HepG2 (cell line): ENCODE measurements at regions not wholly inside any gene's neighbourhood (a gene's known extent, or its start where the extent isn't known, plus 50 kb on each side); places are given as distances from the start of the nearest gene placed in this dataset.

Experiments used
- FOXJ3 ChIP-seq: sonication (generic); formaldehyde crosslinking; IDR thresholded peaks from 2 replicates; pipeline ENCODE4 v1.4.0; 2020; ENCODE audit warnings: missing genetic modification reagents, mild to moderate bottlenecking, borderline replicate concordance
- NFIC ChIP-seq: IDR thresholded peaks from 2 replicates; pipeline ENCODE4 v1.6.1; 2012; ENCODE audit warnings: mild to moderate bottlenecking, low read length, inconsistent platforms
- NR2C2 ChIP-seq: sonication (generic); formaldehyde crosslinking; IDR thresholded peaks from 2 replicates; pipeline ENCODE4 v1.4.0; 2020; ENCODE audit warnings: missing genetic modification reagents, mild to moderate bottlenecking, moderate library complexity, borderline replicate concordance
- POLR2AphosphoS5 ChIP-seq: IDR thresholded peaks from 2 replicates; pipeline ENCODE4 v1.6.1; 2012; ENCODE audit warnings: low read depth, low read length
- UBTF ChIP-seq: sonication (generic); formaldehyde crosslinking; IDR thresholded peaks from 2 replicates; pipeline ENCODE4 v1.4.0; 2020; ENCODE audit warnings: mild to moderate bottlenecking, missing genetic modification reagents
- ZNF773 ChIP-seq: sonication (generic); formaldehyde crosslinking; IDR thresholded peaks from 2 replicates; pipeline ENCODE4 v1.4.0; 2020; ENCODE audit warnings: missing genetic modification reagents, borderline replicate concordance

- TF ChIP-seq ZNF773 (CRISPR knock-in tag): no peak
- peak; percentile 34; the same call in 1 of the 2 replicates for TF ChIP-seq UBTF (CRISPR knock-in tag)
- no peak for TF ChIP-seq POLR2AphosphoS5
- TF ChIP-seq NR2C2 (CRISPR knock-in tag): no peak
- TF ChIP-seq NFIC: no peak
- no peak for TF ChIP-seq FOXJ3 (CRISPR knock-in tag)
Measured at GRCh38 chr2:43024515-43025011, 201.8 kb downstream of the ZFP36L2 start.
